ENCODE measurements at regions not wholly inside any gene's neighbourhood (a gene's known extent, or its start where the extent isn't known, plus 50 kb on each side); places are given as distances from the start of the nearest gene placed in this dataset.

GRCh38 chr21:40972151-40972550 is 125.2 kb upstream of the DSCAM start:
- no peak for TF ChIP-seq GATA2 (IDR thresholded peaks at IDR 0.05; ENCODE audit: low read depth, low read length)
- no peak for TF ChIP-seq GATA3 (IDR thresholded peaks at IDR 0.05; ENCODE audit: low read depth, low read length)

Data from SH-SY5Y (cell line).